ENCODE measurements at regions not wholly inside any gene's neighbourhood (a gene's known extent, or its start where the extent isn't known, plus 50 kb on each side); places are given as distances from the start of the nearest gene placed in this dataset.

GRCh38 chr15:87243474-87243873 lies 1013.1 kb downstream of the NTRK3 start:
- Histone ChIP-seq H3K4me2 (ENCODE audit: insufficient read depth, low read length, poor library complexity, severe bottlenecking) (no peak overlapping the region), H3K4me1 (ENCODE audit: control insufficient read depth in 2 of 2, insufficient read depth in 1 of 2, low read depth in 1 of 2, low read length in 2 of 2) (peaks cover 0 to 9% of the 10 kb centered on the region in 2 donors), H4K8ac (ENCODE audit: low read depth, low read length) (no peak overlapping the region), H3K18ac (ENCODE audit: low read length) (no peak overlapping the region), H3K9ac (ENCODE audit: low read depth, low read length, poor library complexity) (no peak overlapping the region), H2BK120ac (ENCODE audit: low read depth, low read length) (no peak overlapping the region), H2AFZ (ENCODE audit: low read length) (no peak overlapping the region), H3K23ac (ENCODE audit: low read depth, low read length, poor library complexity) (no peak overlapping the region), H3K14ac (ENCODE audit: low read length) (no peak overlapping the region), H3K27ac (replicated peaks; ENCODE audit: low read length) (no peak overlapping the region), H4K91ac (ENCODE audit: low read depth, low read length, poor library complexity) (no peak overlapping the region), H3K36me3 (replicated peaks in 1 of 2; ENCODE audit: control insufficient read depth in 2 of 2, insufficient read depth in 2 of 2, low read length in 2 of 2) (no peaks in the 10 kb centered on the region), H3K79me1 (ENCODE audit: low read depth, low read length) (no peaks in the 10 kb centered on the region), H2BK5ac (ENCODE audit: low read length) (no peak overlapping the region), H2BK12ac (ENCODE audit: low read length) (no peak overlapping the region), H3K4me3 (ENCODE audit: low read length in 2 of 2) (no peak overlapping the region), H3K27me3 (ENCODE audit: control insufficient read depth in 3 of 3, insufficient read depth in 3 of 3, low read depth in 1 of 3, low read length in 3 of 3) (no peaks in the 10 kb centered on the region), H3K9me3 (replicated peaks in 1 of 2; ENCODE audit: control insufficient read depth in 2 of 2, insufficient read depth in 1 of 2, low read depth in 1 of 2, low read length in 2 of 2) (no peaks in the 10 kb centered on the region), H2AK5ac (ENCODE audit: low read depth, low read length) (no peak overlapping the region), H3K4ac (ENCODE audit: low read length) (no peak overlapping the region), H2BK15ac (ENCODE audit: low read length) (no peak overlapping the region)
- no peak for DNase-seq (ENCODE audit: low spot score)

- no peaks in the 10 kb centered on the region for H3K9me3 ChIP-seq (replicated peaks in 1 of 2; ENCODE audit: control insufficient read depth in 2 of 2, insufficient read depth in 1 of 2, low read depth in 1 of 2, low read length in 2 of 2)
- H2BK5ac ChIP-seq (ENCODE audit: low read length): no peak overlapping the region
- H2AK5ac ChIP-seq (ENCODE audit: low read depth, low read length): no peak overlapping the region
- H3K4ac ChIP-seq (ENCODE audit: low read length): no peak overlapping the region
- peak overlapping the region; percentile 29 for H2AFZ ChIP-seq (ENCODE audit: low read length)
- no peaks in the 10 kb centered on the region for H3K79me1 ChIP-seq (ENCODE audit: low read depth, low read length)
- H3K36me3 ChIP-seq (replicated peaks in 1 of 2; ENCODE audit: control insufficient read depth in 2 of 2, insufficient read depth in 2 of 2, low read length in 2 of 2): no peaks in the 10 kb centered on the region
- WGBS, 2 donors (ENCODE audit: extremely low coverage in 2 of 2, insufficient read length in 2 of 2, insufficient replicate concordance in 1 of 2): no CpG with 5 or more reads among the region's 3 CpGs
- H4K8ac ChIP-seq (ENCODE audit: low read depth, low read length): no peak overlapping the region
- H3K4me1 ChIP-seq (ENCODE audit: control insufficient read depth in 2 of 2, insufficient read depth in 1 of 2, low read depth in 1 of 2, low read length in 2 of 2): peaks cover 0 to 10% of the 10 kb centered on the region in 2 donors
- H3K9ac ChIP-seq (ENCODE audit: low read depth, low read length, poor library complexity): no peak overlapping the region
- H2BK15ac ChIP-seq (ENCODE audit: low read length): no peak overlapping the region
- H3K4me3 ChIP-seq (ENCODE audit: low read length in 2 of 2): no peak overlapping the region
- H3K18ac ChIP-seq (ENCODE audit: low read length): no peak overlapping the region
- no peak overlapping the region for H3K23ac ChIP-seq (ENCODE audit: low read depth, low read length, poor library complexity)
- no peak overlapping the region for H2BK12ac ChIP-seq (ENCODE audit: low read length)
- no peak overlapping the region for H3K27ac ChIP-seq (replicated peaks; ENCODE audit: low read length)
- no peak for DNase-seq (ENCODE audit: low spot score)
- no peak overlapping the region for H3K14ac ChIP-seq (ENCODE audit: low read length)
- H3K4me2 ChIP-seq (ENCODE audit: insufficient read depth, low read length, poor library complexity, severe bottlenecking): no peak overlapping the region
- no peak overlapping the region for H4K91ac ChIP-seq (ENCODE audit: low read depth, low read length, poor library complexity)
- H3K27me3 ChIP-seq (ENCODE audit: control insufficient read depth in 3 of 3, insufficient read depth in 3 of 3, low read depth in 1 of 3, low read length in 3 of 3): no peaks in the 10 kb centered on the region
- H2BK120ac ChIP-seq (ENCODE audit: low read depth, low read length): no peak overlapping the region
These were observed 1016.8 kb downstream of the NTRK3 start for GRCh38 chr15:87239582-87240230.

- H3K9ac ChIP-seq (ENCODE audit: low read depth, low read length, poor library complexity): no peak overlapping the region
- H3K79me1 ChIP-seq (ENCODE audit: low read depth, low read length): no peaks in the 10 kb centered on the region
- peaks cover 0 to 10% of the 10 kb centered on the region in 2 donors for H3K4me1 ChIP-seq (ENCODE audit: control insufficient read depth in 2 of 2, insufficient read depth in 1 of 2, low read depth in 1 of 2, low read length in 2 of 2)
- H3K9me3 ChIP-seq (replicated peaks in 1 of 2; ENCODE audit: control insufficient read depth in 2 of 2, insufficient read depth in 1 of 2, low read depth in 1 of 2, low read length in 2 of 2): no peaks in the 10 kb centered on the region
- H3K27me3 ChIP-seq (ENCODE audit: control insufficient read depth in 3 of 3, insufficient read depth in 3 of 3, low read depth in 1 of 3, low read length in 3 of 3): no peaks in the 10 kb centered on the region
- no peak overlapping the region for H4K91ac ChIP-seq (ENCODE audit: low read depth, low read length, poor library complexity)
- H3K4me3 ChIP-seq (ENCODE audit: low read length in 2 of 2): no peak overlapping the region
- no CpG with 5 or more reads among the region's 1 CpG for WGBS, 2 donors (ENCODE audit: extremely low coverage in 2 of 2, insufficient read length in 2 of 2, insufficient replicate concordance in 1 of 2)
- H2AFZ ChIP-seq (ENCODE audit: low read length): peak overlapping the region; percentile 38
- H3K14ac ChIP-seq (ENCODE audit: low read length): no peak overlapping the region
- no peak overlapping the region for H2BK15ac ChIP-seq (ENCODE audit: low read length)
- no peak overlapping the region for H3K4me2 ChIP-seq (ENCODE audit: insufficient read depth, low read length, poor library complexity, severe bottlenecking)
- H2AK5ac ChIP-seq (ENCODE audit: low read depth, low read length): no peak overlapping the region
- H3K27ac ChIP-seq (replicated peaks; ENCODE audit: low read length): no peak overlapping the region
- H2BK5ac ChIP-seq (ENCODE audit: low read length): no peak overlapping the region
- H3K23ac ChIP-seq (ENCODE audit: low read depth, low read length, poor library complexity): no peak overlapping the region
- DNase-seq (ENCODE audit: low spot score): no peak
- no peak overlapping the region for H4K8ac ChIP-seq (ENCODE audit: low read depth, low read length)
- no peak overlapping the region for H3K4ac ChIP-seq (ENCODE audit: low read length)
- no peaks in the 10 kb centered on the region for H3K36me3 ChIP-seq (replicated peaks in 1 of 2; ENCODE audit: control insufficient read depth in 2 of 2, insufficient read depth in 2 of 2, low read length in 2 of 2)
- no peak overlapping the region for H3K18ac ChIP-seq (ENCODE audit: low read length)
- H2BK12ac ChIP-seq (ENCODE audit: low read length): no peak overlapping the region
- H2BK120ac ChIP-seq (ENCODE audit: low read depth, low read length): no peak overlapping the region
These were observed 1018.0 kb downstream of the NTRK3 start for GRCh38 chr15:87238451-87239068.

GRCh38 chr15:87228460-87228859 lies 1028.1 kb downstream of the NTRK3 start:
- Histone ChIP-seq H3K14ac (ENCODE audit: low read length) (no peak overlapping the region), H2BK5ac (ENCODE audit: low read length) (no peak overlapping the region), H3K9me3 (replicated peaks in 1 of 2; ENCODE audit: control insufficient read depth in 2 of 2, insufficient read depth in 1 of 2, low read depth in 1 of 2, low read length in 2 of 2) (no peaks in the 10 kb centered on the region), H3K4ac (ENCODE audit: low read length) (no peak overlapping the region), H2BK12ac (ENCODE audit: low read length) (no peak overlapping the region), H3K4me1 (ENCODE audit: control insufficient read depth in 2 of 2, insufficient read depth in 1 of 2, low read depth in 1 of 2, low read length in 2 of 2) (no peaks in the 10 kb centered on the region), H4K8ac (ENCODE audit: low read depth, low read length) (no peak overlapping the region), H3K27me3 (ENCODE audit: control insufficient read depth in 3 of 3, insufficient read depth in 3 of 3, low read depth in 1 of 3, low read length in 3 of 3) (no peaks in the 10 kb centered on the region), H2BK120ac (ENCODE audit: low read depth, low read length) (no peak overlapping the region), H3K79me1 (ENCODE audit: low read depth, low read length) (no peaks in the 10 kb centered on the region), H3K4me3 (ENCODE audit: low read length in 2 of 2) (no peak overlapping the region), H2AK5ac (ENCODE audit: low read depth, low read length) (no peak overlapping the region), H2BK15ac (ENCODE audit: low read length) (no peak overlapping the region), H3K4me2 (ENCODE audit: insufficient read depth, low read length, poor library complexity, severe bottlenecking) (no peak overlapping the region), H4K91ac (ENCODE audit: low read depth, low read length, poor library complexity) (no peak overlapping the region), H3K27ac (replicated peaks; ENCODE audit: low read length) (no peak overlapping the region), H2AFZ (ENCODE audit: low read length) (no peak overlapping the region), H3K18ac (ENCODE audit: low read length) (no peak overlapping the region), H3K9ac (ENCODE audit: low read depth, low read length, poor library complexity) (no peak overlapping the region), H3K36me3 (replicated peaks in 1 of 2; ENCODE audit: control insufficient read depth in 2 of 2, insufficient read depth in 2 of 2, low read length in 2 of 2) (no peaks in the 10 kb centered on the region), H3K23ac (ENCODE audit: low read depth, low read length, poor library complexity) (no peak overlapping the region)
- no peak for DNase-seq (ENCODE audit: low spot score)
- WGBS, 2 donors (ENCODE audit: extremely low coverage in 2 of 2, insufficient read length in 2 of 2, insufficient replicate concordance in 1 of 2): no CpG with 5 or more reads among the region's 4 CpGs

All from neuronal stem cell (in vitro differentiated cells).